Left lung (tissue), 4 donors: ENCODE measurements at regions not wholly inside any gene's neighbourhood (a gene's known extent, or its start where the extent isn't known, plus 50 kb on each side); places are given as distances from the start of the nearest gene placed in this dataset.
"Not testable (repeated sequence)": the region's sequence is repeated elsewhere in the genome, so short reads cannot be mapped to it uniquely, and the experiment has no call there.

Experiments used
- ATAC-seq: fragments of 200-7000 bp; cut with Tn5 transposase; one replicate; pipeline ENCODE4 v1.9.1; 2020; ENCODE audit warnings: moderate library complexity
- DNase-seq, 4 donors: peaks; one replicate each; pipeline ENCODE4 v3.0.0-alpha.2; 2013 to 2020
- H3K27ac ChIP-seq, 2 donors: fragments of 200-600 bp; sonication (generic) in 1 of 2; one replicate each; pipeline versions ENCODE4 v1.5.0 to v1.8.0; 2020 to 2021
- H3K27me3 ChIP-seq, 2 donors: fragments of 200-600 bp; sonication (generic) in 1 of 2; one replicate each; pipeline versions ENCODE4 v1.5.0 to v1.8.0; 2020 to 2021
- H3K36me3 ChIP-seq, 2 donors: fragments of 200-600 bp; sonication (generic) in 1 of 2; one replicate each; pipeline versions ENCODE4 v1.5.0 to v1.8.0; 2020 to 2021
- H3K4me1 ChIP-seq, 2 donors: fragments of 200-600 bp; one replicate each; pipeline ENCODE4 v1.8.0; 2021
- H3K4me3 ChIP-seq, 2 donors: fragments of 200-600 bp; sonication (generic) in 1 of 2; one replicate each; pipeline versions ENCODE4 v1.5.0 to v1.8.0; 2020 to 2021; ENCODE audit warnings: mild to moderate bottlenecking in 1 of 2
- H3K9me3 ChIP-seq, 2 donors: fragments of 200-600 bp; sonication (generic) in 1 of 2; one replicate each; pipeline versions ENCODE4 v1.5.0 to v1.8.0; 2020 to 2021
- CTCF ChIP-seq, 2 donors: fragments of 200-600 bp; sonication (generic) in 1 of 2; IDR thresholded peaks; one replicate each; pipeline versions ENCODE4 v1.5.0 to v1.8.0; 2021; ENCODE audit warnings: antibody characterized with exemption in 2 of 2
- intact Hi-C, 2 donors: fragments of 100-400 bp; cut with DNase I; formaldehyde crosslinking; loops; one replicate each; pipeline versions ENCODE4 v1.11.2 to v1.14.2; 2022
- donor health status: DM: no; HTN: yes; CAD: no.
- donor health status: DM: no; HTN: no; CAD: no.

DNA sequence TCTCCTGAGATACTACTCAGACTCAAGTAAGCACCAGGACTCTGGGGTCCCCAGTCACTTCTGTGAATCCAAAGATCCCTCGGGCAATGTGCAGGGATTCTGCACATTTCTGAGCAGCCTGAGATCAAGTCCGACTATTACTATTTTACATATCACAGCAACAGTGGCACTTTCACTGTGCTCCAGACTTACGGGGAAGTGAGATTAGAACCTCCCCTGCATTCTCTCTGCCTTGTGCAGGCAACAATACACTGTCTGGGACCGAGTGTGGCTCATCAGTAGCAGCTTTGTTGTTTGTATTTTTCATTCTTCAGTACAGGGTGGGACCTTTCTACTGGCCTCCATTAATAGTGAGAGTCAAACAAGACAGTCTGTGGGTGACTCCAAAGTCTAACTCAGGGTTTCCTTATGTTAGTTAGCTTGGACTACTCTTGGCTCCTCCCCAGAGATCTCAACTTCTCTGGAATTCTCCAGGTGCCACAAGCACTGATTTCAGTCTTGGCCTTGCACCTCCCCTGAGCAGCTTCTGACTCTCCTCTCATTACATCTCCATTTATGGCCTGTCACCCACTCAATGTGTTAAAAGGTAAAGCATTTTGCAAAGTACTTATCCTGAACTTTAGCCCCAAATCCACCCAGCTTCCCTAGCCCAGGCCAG lies 76.2 kb upstream of the TOP3B start:
- intact Hi-C loops: no loop called here
- no peak overlapping the region for H3K27ac ChIP-seq

GRCh38 chr22:22057617-22058378 lies 75.2 kb upstream of the TOP3B start:
- peaks cover 0 to 18% of the 10 kb centered on the region in 2 donors for H3K27me3 ChIP-seq
- no peak overlapping the region for H3K4me3 ChIP-seq
- no peak overlapping the region for H3K27ac ChIP-seq
- TF ChIP-seq CTCF (IDR thresholded peaks at IDR 0.05): no peak
- no peaks in the 10 kb centered on the region for H3K9me3 ChIP-seq
- H3K4me1 ChIP-seq: peaks cover 0 to 20% of the 10 kb centered on the region in 2 donors
- ATAC-seq: no peak
- no peaks in the 10 kb centered on the region for H3K36me3 ChIP-seq
- intact Hi-C loops: no loop called here
- DNase-seq: no peak

More for the DNA sequence above, 76.2 kb upstream of the TOP3B start:
- ATAC-seq (no peak), DNase-seq (no peak)
- Histone ChIP-seq H3K36me3 (no peaks in the 10 kb centered on the region), H3K9me3 (no peaks in the 10 kb centered on the region), H3K4me1 (peaks cover 0 to 25% of the 10 kb centered on the region in 2 donors), H3K4me3 (no peak overlapping the region), H3K27me3 (peaks cover 0 to 18% of the 10 kb centered on the region in 2 donors)
- no peak for TF ChIP-seq CTCF (IDR thresholded peaks at IDR 0.05)

- H3K4me3 ChIP-seq, intact Hi-C loops, H3K9me3 ChIP-seq, H3K36me3 ChIP-seq, H3K27ac ChIP-seq, ATAC-seq: not testable (repeated sequence)
- H3K4me1 ChIP-seq: peaks cover 0 to 15% of the 10 kb centered on the region in 2 donors
- DNase-seq: peak in 1 of 4 donors; percentile 19
- H3K27me3 ChIP-seq: peaks cover 0 to 18% of the 10 kb centered on the region in 2 donors
Measured at GRCh38 chr22:22056809-22057594, 74.4 kb upstream of the TOP3B start.

- DNase-seq, H3K36me3 ChIP-seq, intact Hi-C loops, H3K27ac ChIP-seq, H3K4me3 ChIP-seq, H3K9me3 ChIP-seq, ATAC-seq, H3K4me1 ChIP-seq: not testable (repeated sequence)
- H3K27me3 ChIP-seq: peaks cover 7 to 25% of the 10 kb centered on the region in 2 donors
Measured at GRCh38 chr22:22052548-22053139, 70.1 kb upstream of the TOP3B start.

DNA sequence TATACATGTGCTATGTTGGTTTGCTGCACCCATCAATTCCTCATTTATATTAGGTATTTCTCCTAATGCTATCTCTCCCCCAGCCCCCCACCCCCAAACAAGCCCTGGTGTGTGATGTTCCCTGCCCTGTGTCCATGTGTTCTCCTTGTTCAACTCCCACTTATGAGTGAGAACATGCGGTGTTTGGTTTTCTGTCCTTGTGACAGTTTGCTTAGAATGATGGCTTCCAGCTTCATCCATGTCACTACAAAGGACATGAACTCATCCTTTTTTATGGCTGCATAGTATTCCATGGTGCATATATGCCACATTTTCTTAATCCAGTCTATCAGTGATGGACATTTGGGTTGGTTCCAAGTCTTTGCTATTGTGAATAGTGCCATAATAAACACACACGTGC lies 68.4 kb upstream of the TOP3B start:
- ATAC-seq, DNase-seq, intact Hi-C loops, H3K4me1 ChIP-seq, H3K27ac ChIP-seq, H3K9me3 ChIP-seq, H3K36me3 ChIP-seq, H3K4me3 ChIP-seq: not testable (repeated sequence)
- H3K27me3 ChIP-seq: peaks cover 7 to 17% of the 10 kb centered on the region in 2 donors

- DNase-seq: no peak
- intact Hi-C loops: no loop called here
- Histone ChIP-seq H3K36me3 (no peaks in the 10 kb centered on the region), H3K27me3 (peaks cover 7 to 17% of the 10 kb centered on the region in 2 donors), H3K4me3 (no peak overlapping the region), H3K4me1 (no peaks in the 10 kb centered on the region), H3K27ac (no peak overlapping the region), H3K9me3 (no peaks in the 10 kb centered on the region)
- no peak for TF ChIP-seq CTCF (IDR thresholded peaks at IDR 0.05)
- ATAC-seq: no peak
Measured at GRCh38 chr22:22050141-22050775, 67.7 kb upstream of the TOP3B start.
